ENCODE measurements at regions not wholly inside any gene's neighbourhood (a gene's known extent, or its start where the extent isn't known, plus 50 kb on each side); places are given as distances from the start of the nearest gene placed in this dataset.

DNA sequence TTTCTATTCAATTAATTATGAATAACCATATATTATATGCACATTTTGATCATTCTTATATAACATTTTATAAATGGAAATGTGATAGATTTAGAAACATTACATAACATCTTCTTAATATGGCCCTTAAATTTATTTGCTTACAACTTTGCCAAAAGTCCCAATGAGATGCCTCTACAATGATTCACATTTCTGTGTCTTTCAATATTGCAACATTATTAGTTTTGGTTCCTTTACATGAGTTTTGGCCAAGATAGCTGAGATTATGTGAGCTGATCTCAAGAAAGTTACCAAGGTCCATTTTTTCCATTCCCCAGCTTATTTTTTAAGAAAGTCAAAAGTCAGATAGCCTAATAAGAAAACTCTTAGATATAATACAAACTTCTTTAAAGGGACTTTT, 361.2 kb downstream of the PCDH7 start:
- TF ChIP-seq EP300 (IDR thresholded peaks at IDR 0.05; ENCODE audit: borderline replicate concordance in 1 of 2, low read depth in 2 of 2, low read length in 2 of 2) (no peak), HDAC6 (IDR thresholded peaks at IDR 0.05; ENCODE audit: low read depth, low read length) (no peak), EZH2 (IDR thresholded peaks at IDR 0.05; ENCODE audit: low read depth, low read length, severe bottlenecking) (no peak), RAD21 (IDR thresholded peaks at IDR 0.05 in 1 of 2, conservative IDR thresholded peaks at IDR 0.05 in 1 of 2; ENCODE audit: low read depth in 2 of 2, low read length in 2 of 2) (no peak), BCL11A (IDR thresholded peaks at IDR 0.05; ENCODE audit: low read depth in 2 of 2, low read length in 2 of 2) (no peak), BRCA1 (IDR thresholded peaks at IDR 0.05; ENCODE audit: low read depth, low read length) (no peak), SIN3A (conservative IDR thresholded peaks at IDR 0.05 in 1 of 2, IDR thresholded peaks at IDR 0.05 in 1 of 2; ENCODE audit: low read depth in 1 of 2, low read length in 2 of 2) (no peak), TAF1 (IDR thresholded peaks at IDR 0.05; ENCODE audit: low read depth, low read length) (no peak)
- TF ChIP-seq, protein P1, sequence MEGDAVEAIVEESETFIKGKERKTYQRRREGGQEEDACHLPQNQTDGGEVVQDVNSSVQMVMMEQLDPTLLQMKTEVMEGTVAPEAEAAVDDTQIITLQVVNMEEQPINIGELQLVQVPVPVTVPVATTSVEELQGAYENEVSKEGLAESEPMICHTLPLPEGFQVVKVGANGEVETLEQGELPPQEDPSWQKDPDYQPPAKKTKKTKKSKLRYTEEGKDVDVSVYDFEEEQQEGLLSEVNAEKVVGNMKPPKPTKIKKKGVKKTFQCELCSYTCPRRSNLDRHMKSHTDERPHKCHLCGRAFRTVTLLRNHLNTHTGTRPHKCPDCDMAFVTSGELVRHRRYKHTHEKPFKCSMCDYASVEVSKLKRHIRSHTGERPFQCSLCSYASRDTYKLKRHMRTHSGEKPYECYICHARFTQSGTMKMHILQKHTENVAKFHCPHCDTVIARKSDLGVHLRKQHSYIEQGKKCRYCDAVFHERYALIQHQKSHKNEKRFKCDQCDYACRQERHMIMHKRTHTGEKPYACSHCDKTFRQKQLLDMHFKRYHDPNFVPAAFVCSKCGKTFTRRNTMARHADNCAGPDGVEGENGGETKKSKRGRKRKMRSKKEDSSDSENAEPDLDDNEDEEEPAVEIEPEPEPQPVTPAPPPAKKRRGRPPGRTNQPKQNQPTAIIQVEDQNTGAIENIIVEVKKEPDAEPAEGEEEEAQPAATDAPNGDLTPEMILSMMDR (IDR thresholded peaks at IDR 0.05; ENCODE audit: control extremely low read depth in 1 of 3, insufficient read depth in 1 of 3, low read depth in 1 of 3, low read length in 3 of 3) = no peak
- TF ChIP-seq, protein P2, sequence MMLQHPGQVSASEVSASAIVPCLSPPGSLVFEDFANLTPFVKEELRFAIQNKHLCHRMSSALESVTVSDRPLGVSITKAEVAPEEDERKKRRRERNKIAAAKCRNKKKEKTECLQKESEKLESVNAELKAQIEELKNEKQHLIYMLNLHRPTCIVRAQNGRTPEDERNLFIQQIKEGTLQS (IDR thresholded peaks at IDR 0.05; ENCODE audit: insufficient read depth, low read depth, low read length) = no peak
